ENCODE measurements at regions not wholly inside any gene's neighbourhood (a gene's known extent, or its start where the extent isn't known, plus 50 kb on each side); places are given as distances from the start of the nearest gene placed in this dataset.
A peak's percentile ranks its signal among the peaks of the same experiment; 100 is the strongest.

GRCh38 chr11:32312206-32312817 is 123.0 kb downstream of the WT1 start:
- Histone ChIP-seq H3K27ac (ENCODE audit: low read depth, low read length) (no peak overlapping the region), H3K4me1 (ENCODE audit: control insufficient read depth, insufficient read depth, low read length) (no peaks in the 10 kb centered on the region), H3K36me3 (ENCODE audit: control insufficient read depth, insufficient read depth, low read length) (no peaks in the 10 kb centered on the region), H3K9me3 (ENCODE audit: control insufficient read depth, low read length) (no peaks in the 10 kb centered on the region), H3K9ac (ENCODE audit: extremely low read depth, low read length, poor library complexity, severe bottlenecking) (no peak overlapping the region), H3K4me3 (ENCODE audit: low read length) (no peak overlapping the region), H3K27me3 (ENCODE audit: control insufficient read depth, insufficient read depth, low read length, poor library complexity, severe bottlenecking) (peaks cover 15% of the 10 kb centered on the region)
- H3K27ac Mint-ChIP-seq, result no peak overlapping the region
- 91 to 96% methylated on average over 6 of the region's 6 CpGs for WGBS, 2 experiments (ENCODE audit: insufficient coverage in 1 of 2, insufficient read length in 1 of 2)
- no peak for DNase-seq
- no peaks in the 10 kb centered on the region for H3K36me3 Mint-ChIP-seq (ENCODE audit: low read depth)
- TF ChIP-seq, protein P1, sequence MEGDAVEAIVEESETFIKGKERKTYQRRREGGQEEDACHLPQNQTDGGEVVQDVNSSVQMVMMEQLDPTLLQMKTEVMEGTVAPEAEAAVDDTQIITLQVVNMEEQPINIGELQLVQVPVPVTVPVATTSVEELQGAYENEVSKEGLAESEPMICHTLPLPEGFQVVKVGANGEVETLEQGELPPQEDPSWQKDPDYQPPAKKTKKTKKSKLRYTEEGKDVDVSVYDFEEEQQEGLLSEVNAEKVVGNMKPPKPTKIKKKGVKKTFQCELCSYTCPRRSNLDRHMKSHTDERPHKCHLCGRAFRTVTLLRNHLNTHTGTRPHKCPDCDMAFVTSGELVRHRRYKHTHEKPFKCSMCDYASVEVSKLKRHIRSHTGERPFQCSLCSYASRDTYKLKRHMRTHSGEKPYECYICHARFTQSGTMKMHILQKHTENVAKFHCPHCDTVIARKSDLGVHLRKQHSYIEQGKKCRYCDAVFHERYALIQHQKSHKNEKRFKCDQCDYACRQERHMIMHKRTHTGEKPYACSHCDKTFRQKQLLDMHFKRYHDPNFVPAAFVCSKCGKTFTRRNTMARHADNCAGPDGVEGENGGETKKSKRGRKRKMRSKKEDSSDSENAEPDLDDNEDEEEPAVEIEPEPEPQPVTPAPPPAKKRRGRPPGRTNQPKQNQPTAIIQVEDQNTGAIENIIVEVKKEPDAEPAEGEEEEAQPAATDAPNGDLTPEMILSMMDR (conservative IDR thresholded peaks at IDR 0.05), result no peak
- no peak overlapping the region for H3K4me3 Mint-ChIP-seq
- peaks cover 36% of the 10 kb centered on the region for H3K27me3 Mint-ChIP-seq (ENCODE audit: insufficient read depth)
- H3K9me3 Mint-ChIP-seq, result no peaks in the 10 kb centered on the region
- peaks cover 5% of the 10 kb centered on the region for H3K4me1 Mint-ChIP-seq

- Histone ChIP-seq H3K27me3 (ENCODE audit: control insufficient read depth, insufficient read depth, low read length, poor library complexity, severe bottlenecking) (peaks cover 22% of the 10 kb centered on the region), H3K9ac (ENCODE audit: extremely low read depth, low read length, poor library complexity, severe bottlenecking) (no peak overlapping the region), H3K9me3 (ENCODE audit: control insufficient read depth, low read length) (no peaks in the 10 kb centered on the region), H3K4me1 (ENCODE audit: control insufficient read depth, insufficient read depth, low read length) (no peaks in the 10 kb centered on the region), H3K36me3 (ENCODE audit: control insufficient read depth, insufficient read depth, low read length) (no peaks in the 10 kb centered on the region), H3K27ac (ENCODE audit: low read depth, low read length) (no peak overlapping the region), H3K4me3 (ENCODE audit: low read length) (no peak overlapping the region)
- peaks cover 5% of the 10 kb centered on the region for H3K4me1 Mint-ChIP-seq
- no peaks in the 10 kb centered on the region for H3K9me3 Mint-ChIP-seq
- H3K4me3 Mint-ChIP-seq, result no peak overlapping the region
- peak; percentile 85 for DNase-seq
- no peaks in the 10 kb centered on the region for H3K36me3 Mint-ChIP-seq (ENCODE audit: low read depth)
- 61 to 67% methylated on average over 9 to 12 of the region's 12 CpGs for WGBS, 2 experiments (ENCODE audit: insufficient coverage in 1 of 2, insufficient read length in 1 of 2)
- no peak overlapping the region for H3K27ac Mint-ChIP-seq
- H3K27me3 Mint-ChIP-seq (ENCODE audit: insufficient read depth), result peaks cover 42% of the 10 kb centered on the region
- TF ChIP-seq, protein P1 (conservative IDR thresholded peaks at IDR 0.05), result peak; percentile 82
Observed at GRCh38 chr11:32312865-32313403, 122.4 kb downstream of the WT1 start.

DNA sequence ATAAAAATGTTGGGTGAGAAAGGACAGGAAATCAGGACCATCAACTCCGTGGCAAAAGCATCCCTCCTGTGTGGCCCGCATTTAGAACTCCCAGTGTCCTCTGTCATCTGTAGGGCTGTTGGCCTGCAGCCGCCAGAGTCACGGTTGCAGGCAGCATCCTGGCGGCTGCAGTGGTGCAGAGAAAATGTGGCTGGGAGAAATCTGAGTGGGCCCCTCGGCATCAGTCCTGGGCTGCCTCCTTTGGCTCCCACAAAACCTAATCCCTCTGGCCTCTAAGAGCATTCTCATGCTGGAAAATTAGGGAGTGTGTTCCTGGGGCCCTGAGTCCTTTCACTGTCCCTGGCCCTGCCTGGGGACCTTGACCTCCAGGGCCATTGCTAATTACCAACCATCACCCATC is 121.9 kb downstream of the WT1 start:
- Mint-ChIP-seq H3K4me3 (no peak overlapping the region), H3K9me3 (no peaks in the 10 kb centered on the region), H3K4me1 (peaks cover 5% of the 10 kb centered on the region), H3K36me3 (ENCODE audit: low read depth) (no peaks in the 10 kb centered on the region), H3K27me3 (ENCODE audit: insufficient read depth) (peaks cover 48% of the 10 kb centered on the region), H3K27ac (no peak overlapping the region)
- H3K4me1 ChIP-seq (ENCODE audit: control insufficient read depth, insufficient read depth, low read length), result no peaks in the 10 kb centered on the region
- no peak overlapping the region for H3K9ac ChIP-seq (ENCODE audit: extremely low read depth, low read length, poor library complexity, severe bottlenecking)
- 84 to 90% methylated on average over 5 to 6 of the region's 6 CpGs for WGBS, 2 experiments (ENCODE audit: insufficient coverage in 1 of 2, insufficient read length in 1 of 2)
- peaks cover 26% of the 10 kb centered on the region for H3K27me3 ChIP-seq (ENCODE audit: control insufficient read depth, insufficient read depth, low read length, poor library complexity, severe bottlenecking)
- H3K36me3 ChIP-seq (ENCODE audit: control insufficient read depth, insufficient read depth, low read length), result no peaks in the 10 kb centered on the region
- no peak for DNase-seq
- H3K4me3 ChIP-seq (ENCODE audit: low read length), result no peak overlapping the region
- TF ChIP-seq, protein P1 (conservative IDR thresholded peaks at IDR 0.05), result no peak
- no peak overlapping the region for H3K27ac ChIP-seq (ENCODE audit: low read depth, low read length)
- H3K9me3 ChIP-seq (ENCODE audit: control insufficient read depth, low read length), result no peaks in the 10 kb centered on the region
